Esophagus (tissue), 2 donors: ENCODE measurements at regions not wholly inside any gene's neighbourhood (a gene's known extent, or its start where the extent isn't known, plus 50 kb on each side); places are given as distances from the start of the nearest gene placed in this dataset.
A peak's percentile ranks its signal among the peaks of the same experiment; 100 is the strongest.

Experiments
- H3K27ac ChIP-seq, 2 donors: one replicate each; pipeline ENCODE4 v1.5.1; 2013; ENCODE audit warnings: low read depth in 2 of 2, mild to moderate bottlenecking in 2 of 2, inconsistent platforms in 1 of 2, low read length in 1 of 2, moderate library complexity in 1 of 2
- H3K27me3 ChIP-seq, 2 donors: one replicate each; pipeline ENCODE4 v1.6.1; 2013; ENCODE audit warnings: low read length in 2 of 2, control low read depth in 1 of 2, mild to moderate bottlenecking in 1 of 2; ENCODE audit not compliant: insufficient read depth in 2 of 2, control insufficient read depth in 1 of 2
- H3K36me3 ChIP-seq, 2 donors: one replicate each; pipeline ENCODE4 v1.6.1; 2013; ENCODE audit warnings: low read length in 1 of 2; ENCODE audit not compliant: control insufficient read depth in 2 of 2, insufficient read depth in 2 of 2
- H3K4me1 ChIP-seq, 2 donors: one replicate each; pipeline ENCODE4 v1.6.1; 2013; ENCODE audit warnings: low read length in 1 of 2; ENCODE audit not compliant: control insufficient read depth in 2 of 2, insufficient read depth in 2 of 2
- H3K4me3 ChIP-seq, 2 donors: one replicate each; pipeline ENCODE4 v1.5.1; 2013; ENCODE audit warnings: low read length in 2 of 2, mild to moderate bottlenecking in 2 of 2, low read depth in 1 of 2, moderate library complexity in 1 of 2
- H3K9me3 ChIP-seq, 2 donors: one replicate each; pipeline ENCODE4 v1.6.1; 2013; ENCODE audit warnings: mild to moderate bottlenecking in 2 of 2, low read depth in 1 of 2, low read length in 1 of 2, moderate library complexity in 1 of 2; ENCODE audit not compliant: control insufficient read depth in 2 of 2, insufficient read depth in 1 of 2
- WGBS, 2 donors: extraction: QIAGEN DNeasy Blood & Tissue Kit; methylation state at CpG; one replicate each; pipeline ENCODE4 v1.1.7; 2013; 5-methylcytosine and 5-hydroxymethylcytosine counted together
- donor health status: healthy with polysubstance abuse.
- donor health status: Bipolar disorder and iron deficiency.

DNA sequence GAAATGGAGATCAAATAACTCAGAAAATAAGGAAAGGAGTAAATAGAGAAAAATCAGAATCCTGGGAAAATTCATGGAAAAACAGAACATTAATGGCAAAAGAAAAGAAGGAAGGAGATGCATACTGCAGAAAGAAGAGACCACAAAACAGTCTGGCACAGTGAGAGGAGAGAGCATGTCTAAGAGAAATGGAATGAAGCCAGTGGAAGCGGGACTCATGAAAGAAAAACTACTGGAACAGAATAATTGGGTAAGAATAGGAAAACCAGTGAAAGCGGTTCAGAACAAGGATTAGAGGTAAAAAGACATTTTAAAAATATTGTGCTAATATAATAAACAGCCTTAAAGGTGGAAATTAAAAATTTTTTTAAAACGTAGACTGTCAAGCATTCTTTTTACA lies 93.6 kb upstream of the GREM2 start:
- WGBS, 2 donors, result 39 to 52% methylated on average over 3 of the region's 3 CpGs
- H3K27me3 ChIP-seq, result no peaks in the 10 kb centered on the region
- no peaks in the 10 kb centered on the region for H3K4me1 ChIP-seq
- H3K36me3 ChIP-seq, result no peaks in the 10 kb centered on the region
- no peak overlapping the region for H3K4me3 ChIP-seq
- no peaks in the 10 kb centered on the region for H3K9me3 ChIP-seq
- H3K27ac ChIP-seq, result no peak overlapping the region

DNA sequence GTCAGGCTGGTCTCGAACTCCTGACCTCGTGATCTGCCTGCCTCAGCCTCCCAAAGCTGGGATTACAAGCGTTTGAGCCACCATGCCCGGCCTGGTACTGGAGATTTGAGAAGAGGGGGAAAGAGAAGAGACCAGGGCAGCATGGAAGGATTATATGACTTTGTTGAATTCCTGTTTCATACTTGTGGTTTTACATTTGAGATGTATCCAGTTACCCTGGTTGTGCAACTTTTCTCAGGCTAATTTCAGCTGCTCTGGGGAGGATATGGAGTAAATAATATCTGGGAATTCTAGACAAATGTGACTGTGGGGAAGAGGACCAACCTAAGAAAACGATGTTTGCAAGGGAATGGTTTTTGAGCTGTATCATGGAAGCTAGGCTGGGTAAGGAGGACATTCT lies 89.5 kb upstream of the GREM2 start:
- WGBS, 2 donors, result 72 to 80% methylated on average over 5 of the region's 5 CpGs
- Histone ChIP-seq H3K27me3 (no peaks in the 10 kb centered on the region), H3K27ac (no peak overlapping the region), H3K9me3 (no peaks in the 10 kb centered on the region), H3K36me3 (no peaks in the 10 kb centered on the region), H3K4me3 (no peak overlapping the region), H3K4me1 (no peaks in the 10 kb centered on the region)

DNA sequence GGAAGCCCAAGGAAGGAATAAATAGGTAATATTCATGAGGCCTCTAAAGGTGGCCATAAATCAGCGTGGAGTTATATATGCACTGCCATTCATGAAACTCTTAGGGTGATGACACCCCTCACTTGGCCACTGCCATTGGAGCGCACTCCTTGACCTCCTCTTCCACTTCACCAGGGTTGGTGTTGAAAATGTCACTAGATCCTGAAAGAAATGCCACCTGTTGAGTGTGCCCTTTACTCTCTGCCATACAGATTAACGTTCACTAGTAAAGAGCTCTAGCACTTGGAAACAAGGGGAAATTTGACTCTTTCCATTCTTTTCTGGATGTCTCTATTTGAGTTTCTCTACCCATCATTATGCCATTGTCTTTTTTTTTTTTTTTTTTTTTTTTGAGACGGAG lies 83.5 kb upstream of the GREM2 start:
- WGBS, 2 donors, result 89 to 91% methylated on average over 4 of the region's 4 CpGs
- no peak overlapping the region for H3K27ac ChIP-seq
- H3K36me3 ChIP-seq, result no peaks in the 10 kb centered on the region
- no peaks in the 10 kb centered on the region for H3K4me1 ChIP-seq
- no peaks in the 10 kb centered on the region for H3K27me3 ChIP-seq
- H3K4me3 ChIP-seq, result no peak overlapping the region
- H3K9me3 ChIP-seq, result no peaks in the 10 kb centered on the region

DNA sequence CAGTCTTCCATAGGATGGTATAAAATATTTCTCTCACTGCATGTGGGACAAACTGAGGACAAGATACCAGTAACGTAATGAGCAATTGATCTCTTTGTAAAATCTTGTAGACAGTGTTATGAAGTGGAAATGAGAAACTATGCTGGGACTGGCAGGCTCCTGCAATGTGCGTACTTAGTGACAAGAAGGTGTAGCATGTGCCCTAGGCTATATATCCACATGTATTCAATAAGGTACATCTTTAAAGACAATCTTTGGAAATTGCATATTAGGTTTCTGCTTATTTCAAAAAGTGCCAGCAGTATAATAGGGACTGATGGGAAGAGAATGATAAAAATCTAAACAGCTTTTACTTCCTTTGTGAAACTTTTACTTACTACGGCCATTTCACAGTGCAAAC lies 81.9 kb upstream of the GREM2 start:
- H3K27ac ChIP-seq, result no peak overlapping the region
- no peaks in the 10 kb centered on the region for H3K27me3 ChIP-seq
- peaks cover 0 to 2% of the 10 kb centered on the region in 2 donors for H3K9me3 ChIP-seq
- no peaks in the 10 kb centered on the region for H3K4me1 ChIP-seq
- no peak overlapping the region for H3K4me3 ChIP-seq
- H3K36me3 ChIP-seq, result no peaks in the 10 kb centered on the region
- WGBS, 2 donors, result 40 to 44% methylated on average over 3 of the region's 3 CpGs

DNA sequence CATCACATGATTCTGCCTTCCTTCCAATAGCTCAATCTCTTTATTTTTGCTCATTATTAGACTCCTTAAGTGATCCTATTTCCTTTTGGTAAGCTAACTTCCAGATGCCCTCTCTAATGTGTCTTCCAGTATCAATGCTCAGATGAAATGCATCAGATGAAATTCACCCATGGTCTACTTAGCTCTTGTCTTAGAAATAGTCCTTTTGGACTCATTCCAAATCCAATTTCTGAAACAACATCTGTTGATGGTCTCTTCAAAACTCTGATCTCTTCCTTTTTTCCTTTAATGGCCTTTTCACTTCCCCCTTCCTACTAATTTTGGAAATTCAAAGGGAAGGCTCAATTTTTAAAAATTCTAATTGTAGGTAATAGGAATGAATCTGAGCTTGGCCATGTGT lies 81.1 kb upstream of the GREM2 start:
- Histone ChIP-seq H3K4me3 (no peak overlapping the region), H3K27me3 (no peaks in the 10 kb centered on the region)

DNA sequence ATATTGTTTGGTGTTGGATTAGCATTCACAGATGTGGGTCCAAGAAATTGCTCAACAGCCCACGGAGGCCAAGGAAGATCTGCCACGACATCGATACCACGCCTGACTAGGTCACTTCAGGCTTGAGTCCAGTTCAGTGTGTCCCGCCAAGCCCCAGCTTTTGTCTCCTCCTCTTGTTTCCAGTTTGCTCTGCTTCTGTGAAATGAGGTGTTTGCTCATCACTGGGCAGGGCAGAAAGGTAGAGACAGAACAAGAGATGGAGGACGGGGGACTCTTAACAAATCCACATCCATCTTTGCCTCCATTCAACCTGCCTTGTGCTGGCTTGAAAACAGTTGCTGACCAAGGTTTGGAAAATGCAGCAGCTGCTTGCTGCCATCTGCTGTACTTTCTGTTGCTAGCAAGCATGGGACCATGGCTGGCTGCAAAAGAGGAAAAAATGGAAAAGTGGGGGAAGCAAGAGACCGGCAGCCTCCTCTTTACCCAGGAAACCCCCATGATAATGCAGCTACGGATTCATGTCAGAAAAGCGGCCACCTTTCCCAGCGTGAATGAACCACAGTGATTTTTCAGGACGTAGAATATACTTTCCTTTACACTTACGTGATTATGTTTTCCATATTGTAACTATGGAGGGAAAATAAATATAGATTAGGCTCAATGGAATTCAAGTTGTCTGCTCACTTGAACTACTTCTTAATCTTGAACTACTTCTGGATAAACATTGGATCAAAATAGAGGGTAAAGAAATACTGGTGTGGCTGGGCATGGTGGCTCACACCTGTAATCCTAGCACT lies 80.2 kb upstream of the GREM2 start:
- H3K4me3 ChIP-seq, result no peak overlapping the region
- no peaks in the 10 kb centered on the region for H3K36me3 ChIP-seq
- H3K9me3 ChIP-seq, result peaks cover 0 to 2% of the 10 kb centered on the region in 2 donors
- H3K27ac ChIP-seq, result peak overlapping the region in 1 of 2 donors; percentile 3
- 36 to 46% methylated on average over 12 of the region's 12 CpGs for WGBS, 2 donors
- H3K4me1 ChIP-seq, result no peaks in the 10 kb centered on the region
- H3K27me3 ChIP-seq, result no peaks in the 10 kb centered on the region

More for the DNA sequence above, 81.1 kb upstream of the GREM2 start:
- Histone ChIP-seq H3K9me3 (peaks cover 0 to 2% of the 10 kb centered on the region in 2 donors), H3K4me1 (no peaks in the 10 kb centered on the region), H3K36me3 (no peaks in the 10 kb centered on the region), H3K27ac (no peak overlapping the region)

DNA sequence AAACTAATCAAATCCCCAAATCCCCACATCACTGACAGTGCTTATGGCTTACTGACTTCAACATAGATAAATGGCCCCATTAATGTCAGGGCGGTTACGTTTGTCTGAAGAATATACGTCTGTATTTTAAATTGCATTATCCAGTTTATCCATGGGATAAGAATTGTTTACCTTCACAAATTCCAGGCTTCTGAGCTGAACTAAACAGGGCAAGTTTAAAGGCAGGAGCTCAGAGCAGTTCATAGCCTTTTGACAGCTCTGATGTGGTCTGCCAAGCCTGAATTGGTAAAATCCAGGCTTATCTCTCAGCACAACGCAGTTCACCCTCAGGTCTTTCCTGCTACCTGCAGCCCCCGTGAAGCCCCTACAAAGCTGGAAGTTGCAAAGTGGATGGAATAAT lies 79.5 kb upstream of the GREM2 start:
- no peaks in the 10 kb centered on the region for H3K36me3 ChIP-seq
- WGBS, 2 donors, result 27 to 29% methylated on average over 5 of the region's 5 CpGs
- H3K27me3 ChIP-seq, result no peaks in the 10 kb centered on the region
- peaks cover 0 to 2% of the 10 kb centered on the region in 2 donors for H3K9me3 ChIP-seq
- no peak overlapping the region for H3K4me3 ChIP-seq
- H3K4me1 ChIP-seq, result no peaks in the 10 kb centered on the region
- H3K27ac ChIP-seq, result no peak overlapping the region

DNA sequence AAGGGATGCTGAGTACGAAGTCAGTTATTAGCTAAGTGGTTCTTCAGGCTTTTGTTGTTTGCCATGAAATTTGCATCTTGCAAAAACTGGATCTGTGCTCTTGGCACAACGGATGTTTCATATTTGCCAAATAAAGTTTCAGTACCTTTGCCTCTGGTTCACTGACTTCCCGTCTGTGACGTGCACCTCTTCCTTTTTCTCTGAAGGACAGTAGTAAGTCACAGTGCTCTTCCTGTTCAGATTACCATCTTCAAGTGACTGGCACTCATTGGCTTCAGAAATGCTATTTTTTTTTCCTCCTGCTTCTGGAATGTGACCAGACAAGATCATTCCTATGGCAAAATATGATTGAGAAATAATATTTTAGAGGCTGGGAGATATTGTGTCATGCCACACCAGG lies 75.9 kb upstream of the GREM2 start:
- Histone ChIP-seq H3K27ac (no peak overlapping the region), H3K4me3 (no peak overlapping the region), H3K9me3 (peaks cover 0 to 2% of the 10 kb centered on the region in 2 donors), H3K4me1 (no peaks in the 10 kb centered on the region), H3K27me3 (no peaks in the 10 kb centered on the region), H3K36me3 (no peaks in the 10 kb centered on the region)
- 41 to 43% methylated on average over 4 of the region's 4 CpGs for whole genome bisulfite sequencing, 2 donors

DNA sequence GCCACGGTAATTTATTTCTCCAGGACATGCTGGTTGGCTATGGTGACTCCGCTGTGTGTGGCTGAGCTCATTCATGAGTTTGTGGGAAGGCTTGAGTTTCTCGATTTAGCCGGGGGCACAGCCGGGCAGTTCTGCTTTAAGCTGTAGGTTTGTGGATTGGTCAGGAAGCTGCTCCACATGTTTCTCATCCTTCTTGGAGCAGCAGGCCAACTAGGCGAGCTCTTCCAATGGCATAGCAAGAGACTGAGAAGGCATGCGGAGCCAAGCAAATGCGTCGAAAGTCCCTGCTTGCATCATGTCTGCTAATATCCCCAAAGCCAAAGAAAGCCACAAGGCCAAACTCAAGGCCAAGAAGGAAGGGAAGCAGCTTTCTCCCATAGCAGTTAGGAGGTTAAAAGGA lies 71.6 kb upstream of the GREM2 start:
- no peaks in the 10 kb centered on the region for H3K27me3 ChIP-seq
- H3K36me3 ChIP-seq, result no peaks in the 10 kb centered on the region
- H3K9me3 ChIP-seq, result no peaks in the 10 kb centered on the region
- no peak overlapping the region for H3K4me3 ChIP-seq
- no peak overlapping the region for H3K27ac ChIP-seq
- H3K4me1 ChIP-seq, result no peaks in the 10 kb centered on the region
- 78 to 81% methylated on average over 9 of the region's 9 CpGs for WGBS, 2 donors

DNA sequence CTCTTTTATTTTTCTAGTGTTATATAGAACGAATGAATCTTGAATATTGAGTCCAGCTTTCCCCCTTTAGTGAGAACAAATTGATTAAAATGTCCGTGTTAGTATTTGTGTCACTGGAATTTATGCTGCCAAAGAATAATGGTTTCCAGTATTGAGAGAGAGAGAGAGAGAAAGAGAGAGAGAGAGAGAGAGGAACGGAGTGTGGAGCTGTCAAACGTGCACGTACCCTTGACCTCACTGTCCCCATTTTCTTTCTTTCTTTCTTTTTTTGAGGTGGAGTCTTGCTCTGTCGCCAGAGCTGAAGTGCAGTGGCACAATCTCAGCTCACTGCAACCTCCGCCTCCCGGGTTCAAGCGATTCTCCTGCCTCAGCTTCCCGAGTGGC lies 70.9 kb upstream of the GREM2 start:
- Histone ChIP-seq H3K27me3 (no peaks in the 10 kb centered on the region), H3K4me1 (no peaks in the 10 kb centered on the region), H3K36me3 (no peaks in the 10 kb centered on the region), H3K9me3 (no peaks in the 10 kb centered on the region), H3K4me3 (no peak overlapping the region), H3K27ac (no peak overlapping the region)
- WGBS, 2 donors, result 75 to 80% methylated on average over 10 of the region's 10 CpGs
